OCI-LY7 (cell line): ENCODE measurements at regions not wholly inside any gene's neighbourhood (a gene's known extent, or its start where the extent isn't known, plus 50 kb on each side); places are given as distances from the start of the nearest gene placed in this dataset.

ENCODE experiments used
- EZH2phosphoT487 ChIP-seq: fragments of 200-600 bp; sonication (generic); IDR thresholded peaks from 2 replicates; pipeline ENCODE4 v1.6.1; 2018; ENCODE audit warnings: low read depth, borderline replicate concordance, mild to moderate bottlenecking, mixed run types, antibody characterized with exemption, low read length, moderate library complexity, mixed read lengths
- TF ChIP-seq, protein P1 (sequence below): fragments of 200-600 bp; sonication (generic); conservative IDR thresholded peaks from 2 replicates; pipeline ENCODE4 v1.5.1; 2014; ENCODE audit warnings: mild to moderate bottlenecking, antibody characterized with exemption, low read length, moderate library complexity, mixed read lengths

DNA sequence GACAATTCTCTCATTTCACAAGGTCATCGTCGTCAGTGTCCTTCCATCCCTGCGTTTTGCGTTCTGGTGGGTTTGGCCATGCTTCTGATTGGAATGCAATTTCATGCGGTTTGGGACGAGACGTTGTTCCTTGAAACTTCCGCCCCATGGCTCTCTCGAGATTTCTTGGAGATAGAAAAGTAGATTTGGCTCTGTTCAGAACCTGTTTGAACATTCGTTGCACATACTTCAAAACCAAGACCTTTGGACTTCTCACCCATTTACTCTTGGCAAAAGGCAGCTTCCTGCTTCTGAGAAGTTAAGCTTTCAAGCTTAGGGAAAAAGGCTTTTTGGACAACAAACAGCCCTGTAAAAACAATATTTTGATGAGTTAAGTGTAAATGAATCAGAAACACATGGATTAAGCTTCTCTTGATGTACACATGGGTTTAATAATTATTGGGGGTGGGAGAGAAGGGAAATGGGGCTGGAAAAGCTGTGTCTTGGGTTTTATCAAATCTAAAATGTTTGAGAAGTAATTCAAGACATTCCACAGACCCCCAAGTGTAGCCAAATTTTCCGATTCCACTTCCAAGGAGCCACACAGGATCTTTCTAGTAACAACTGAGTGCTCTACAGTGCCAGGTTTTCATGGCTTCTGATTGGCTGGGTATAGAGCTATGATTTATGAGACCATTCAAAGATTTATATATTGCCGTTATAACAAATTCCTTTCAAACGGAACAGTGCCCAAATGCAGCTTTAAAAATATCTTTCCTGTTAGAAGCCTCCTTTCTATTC is 467.2 kb downstream of the MED13L start:
- TF ChIP-seq, protein P1, sequence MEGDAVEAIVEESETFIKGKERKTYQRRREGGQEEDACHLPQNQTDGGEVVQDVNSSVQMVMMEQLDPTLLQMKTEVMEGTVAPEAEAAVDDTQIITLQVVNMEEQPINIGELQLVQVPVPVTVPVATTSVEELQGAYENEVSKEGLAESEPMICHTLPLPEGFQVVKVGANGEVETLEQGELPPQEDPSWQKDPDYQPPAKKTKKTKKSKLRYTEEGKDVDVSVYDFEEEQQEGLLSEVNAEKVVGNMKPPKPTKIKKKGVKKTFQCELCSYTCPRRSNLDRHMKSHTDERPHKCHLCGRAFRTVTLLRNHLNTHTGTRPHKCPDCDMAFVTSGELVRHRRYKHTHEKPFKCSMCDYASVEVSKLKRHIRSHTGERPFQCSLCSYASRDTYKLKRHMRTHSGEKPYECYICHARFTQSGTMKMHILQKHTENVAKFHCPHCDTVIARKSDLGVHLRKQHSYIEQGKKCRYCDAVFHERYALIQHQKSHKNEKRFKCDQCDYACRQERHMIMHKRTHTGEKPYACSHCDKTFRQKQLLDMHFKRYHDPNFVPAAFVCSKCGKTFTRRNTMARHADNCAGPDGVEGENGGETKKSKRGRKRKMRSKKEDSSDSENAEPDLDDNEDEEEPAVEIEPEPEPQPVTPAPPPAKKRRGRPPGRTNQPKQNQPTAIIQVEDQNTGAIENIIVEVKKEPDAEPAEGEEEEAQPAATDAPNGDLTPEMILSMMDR = no peak
- TF ChIP-seq EZH2phosphoT487 = no peak
